ENCODE measurements at regions not wholly inside any gene's neighbourhood (a gene's known extent, or its start where the extent isn't known, plus 50 kb on each side); places are given as distances from the start of the nearest gene placed in this dataset.
"Not testable (repeated sequence)": the region's sequence is repeated elsewhere in the genome, so short reads cannot be mapped to it uniquely, and the experiment has no call there.

- peaks cover 22% of the 10 kb centered on the region for H3K27me3 ChIP-seq (ENCODE audit: insufficient read depth, low read depth, severe bottlenecking)
- no peak for TF ChIP-seq CTCF (IDR thresholded peaks at IDR 0.05; ENCODE audit: low read depth, low read length)
- no peaks in the 10 kb centered on the region for H3K36me3 ChIP-seq
- DNase-seq = no peak
- H3K27ac ChIP-seq = no peak overlapping the region
- H3K9me3 ChIP-seq (ENCODE audit: severe bottlenecking) = no peaks in the 10 kb centered on the region
- H3K4me3 ChIP-seq (ENCODE audit: low read depth, low read length) = no peak overlapping the region
Measured at GRCh38 chr14:106625186-106625585, 1098.8 kb downstream of the TMEM121 start.

GRCh38 chr14:106626469-106626868, 1100.1 kb downstream of the TMEM121 start:
- peaks cover 17% of the 10 kb centered on the region for H3K27me3 ChIP-seq (ENCODE audit: insufficient read depth, low read depth, severe bottlenecking)
- not testable (repeated sequence) for H3K9me3 ChIP-seq (ENCODE audit: severe bottlenecking); DNase-seq; H3K36me3 ChIP-seq; H3K4me3 ChIP-seq (ENCODE audit: low read depth, low read length); H3K27ac ChIP-seq

- peak; percentile 44 for DNase-seq
- TF ChIP-seq CTCF (IDR thresholded peaks at IDR 0.05; ENCODE audit: low read depth, low read length) = peak; percentile 71
Measured at GRCh38 chr14:106626942-106627588, 1100.7 kb downstream of the TMEM121 start.

GRCh38 chr14:106631879-106632278, 1105.5 kb downstream of the TMEM121 start:
- TF ChIP-seq CTCF (IDR thresholded peaks at IDR 0.05; ENCODE audit: low read depth, low read length) = no peak
- no peaks in the 10 kb centered on the region for H3K36me3 ChIP-seq
- no peak overlapping the region for H3K27ac ChIP-seq
- no peaks in the 10 kb centered on the region for H3K9me3 ChIP-seq (ENCODE audit: severe bottlenecking)
- H3K4me3 ChIP-seq (ENCODE audit: low read depth, low read length) = no peak overlapping the region
- H3K27me3 ChIP-seq (ENCODE audit: insufficient read depth, low read depth, severe bottlenecking) = peaks cover 50% of the 10 kb centered on the region
- DNase-seq = no peak

More at GRCh38 chr14:106626942-106627588, 1100.7 kb downstream of the TMEM121 start:
- H3K9me3 ChIP-seq (ENCODE audit: severe bottlenecking); H3K36me3 ChIP-seq; H3K27ac ChIP-seq; H3K4me3 ChIP-seq (ENCODE audit: low read depth, low read length): not testable (repeated sequence)
- H3K27me3 ChIP-seq (ENCODE audit: insufficient read depth, low read depth, severe bottlenecking) = peaks cover 17% of the 10 kb centered on the region

- H3K27ac ChIP-seq = no peak overlapping the region
- no peak overlapping the region for H3K4me3 ChIP-seq (ENCODE audit: low read depth, low read length)
- peaks cover 58% of the 10 kb centered on the region for H3K27me3 ChIP-seq (ENCODE audit: insufficient read depth, low read depth, severe bottlenecking)
- DNase-seq = no peak
- TF ChIP-seq CTCF (IDR thresholded peaks at IDR 0.05; ENCODE audit: low read depth, low read length) = no peak
- H3K36me3 ChIP-seq = no peaks in the 10 kb centered on the region
- no peaks in the 10 kb centered on the region for H3K9me3 ChIP-seq (ENCODE audit: severe bottlenecking)
Measured at GRCh38 chr14:106633721-106634120, 1107.3 kb downstream of the TMEM121 start.

- no peak for DNase-seq
- H3K9me3 ChIP-seq (ENCODE audit: severe bottlenecking) = no peaks in the 10 kb centered on the region
- no peak overlapping the region for H3K27ac ChIP-seq
- no peak for TF ChIP-seq CTCF (IDR thresholded peaks at IDR 0.05; ENCODE audit: low read depth, low read length)
- H3K4me3 ChIP-seq (ENCODE audit: low read depth, low read length) = no peak overlapping the region
- peaks cover 58% of the 10 kb centered on the region for H3K27me3 ChIP-seq (ENCODE audit: insufficient read depth, low read depth, severe bottlenecking)
- no peaks in the 10 kb centered on the region for H3K36me3 ChIP-seq
Measured at GRCh38 chr14:106635569-106635968, 1109.2 kb downstream of the TMEM121 start.
